Cerebellar nuclear complex (tissue), 1 donor: ENCODE measurements at regions not wholly inside any gene's neighbourhood (a gene's known extent, or its start where the extent isn't known, plus 50 kb on each side); places are given as distances from the start of the nearest gene placed in this dataset.
"Not testable (repeated sequence)": the region's sequence is repeated elsewhere in the genome, so short reads cannot be mapped to it uniquely, and the experiment has no call there.

Experiments used
- DNase-seq, 2 experiments: peaks; one replicate each; lab custom pipeline; 2025; lab: John Stamatoyannopoulos, UW

DNA sequence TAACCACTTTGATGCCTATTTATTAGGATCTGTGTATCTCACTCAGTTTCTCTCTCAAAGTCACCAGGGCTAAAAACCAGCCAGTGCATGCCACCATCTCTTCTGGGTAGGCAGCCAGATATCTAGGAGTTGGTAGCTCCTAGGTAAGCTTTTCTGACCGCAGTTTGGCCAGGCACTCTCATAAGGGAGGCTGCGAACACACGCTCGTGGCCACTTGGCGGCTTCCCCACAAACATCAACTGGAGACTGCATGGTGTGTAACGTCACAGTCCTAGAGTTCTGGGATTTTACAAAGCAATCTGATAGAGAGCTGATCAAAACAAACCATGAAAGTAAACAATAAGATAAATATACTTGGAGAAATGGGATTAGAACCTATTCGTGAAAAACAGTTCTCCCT lies 424.3 kb upstream of the ACVR2A start:
- no peak for DNase-seq

DNA sequence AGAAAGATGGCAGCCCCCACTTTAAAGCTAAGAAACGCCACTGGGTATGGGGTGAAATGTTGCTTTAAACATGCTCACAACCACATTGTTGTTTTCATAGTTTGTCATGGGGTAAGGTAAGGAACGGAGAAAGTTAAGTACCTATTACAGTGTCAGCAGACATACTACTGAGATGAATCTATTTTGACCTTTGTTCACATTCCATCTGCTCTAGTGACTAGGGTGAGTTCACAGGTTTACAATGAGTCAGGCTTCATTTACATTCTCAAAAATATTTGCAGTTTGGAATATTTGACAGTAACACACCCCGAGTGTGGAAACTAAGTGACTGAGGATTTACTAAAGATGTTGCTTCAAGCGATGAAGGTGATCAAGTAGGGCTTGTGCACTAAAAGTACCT lies 428.7 kb upstream of the ACVR2A start:
- no peak for DNase-seq

DNA sequence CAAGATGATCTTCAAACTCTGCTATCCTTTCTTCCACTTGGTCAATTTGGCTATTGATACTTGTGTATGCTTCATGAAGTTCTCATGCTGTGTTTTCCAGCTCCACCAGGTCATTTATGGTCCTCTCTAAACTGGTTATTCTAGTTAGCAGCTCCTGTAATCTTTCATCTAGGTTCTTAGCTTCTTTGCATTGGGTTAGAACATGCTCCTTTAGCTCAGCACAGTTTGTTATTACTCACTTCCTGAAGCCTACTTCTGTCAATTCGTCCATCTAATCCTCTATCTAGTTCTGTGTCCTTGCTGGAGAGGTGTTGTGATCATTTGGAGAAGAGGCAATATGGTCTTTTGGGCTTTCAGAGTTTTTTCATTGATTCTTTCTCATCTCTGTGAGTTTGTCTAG lies 430.2 kb upstream of the ACVR2A start:
- DNase-seq: not testable (repeated sequence)

DNA sequence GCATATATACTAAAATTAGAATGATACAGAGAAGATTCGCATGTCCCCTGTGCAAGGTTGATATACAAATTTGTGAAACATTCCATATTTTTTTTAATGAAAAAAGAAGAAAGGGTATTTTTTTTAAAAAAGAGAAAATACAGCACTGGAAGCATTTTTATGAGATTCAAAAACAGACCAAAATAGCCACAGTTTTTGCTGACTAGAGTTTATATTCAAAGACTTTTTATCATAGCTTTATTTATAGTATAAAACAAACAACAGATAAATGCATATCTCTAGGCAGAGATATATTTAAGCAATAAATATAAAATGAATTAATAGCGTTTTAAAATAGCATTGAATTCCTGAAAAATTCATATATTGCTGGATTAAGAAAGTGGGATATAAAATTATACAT lies 436.5 kb upstream of the ACVR2A start:
- DNase-seq: no peak

DNA sequence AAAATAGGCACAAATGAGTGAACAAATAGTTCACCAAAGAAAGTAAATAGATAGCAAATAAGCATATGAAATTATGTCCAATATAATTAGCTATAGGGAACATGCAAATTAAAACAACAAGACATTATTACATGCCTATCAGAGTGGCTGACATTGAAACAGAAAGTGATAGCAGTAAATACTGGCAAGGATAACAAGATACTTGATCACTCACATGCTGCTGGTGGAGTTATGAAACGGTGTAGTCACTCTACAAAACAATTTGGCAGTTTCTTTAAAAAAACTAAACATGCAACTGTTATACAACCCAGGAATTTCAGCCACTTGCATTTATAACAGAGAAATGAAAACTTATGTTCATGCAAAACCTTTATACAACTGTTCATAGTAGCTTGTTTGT lies 439.2 kb upstream of the ACVR2A start:
- DNase-seq: no peak

DNA sequence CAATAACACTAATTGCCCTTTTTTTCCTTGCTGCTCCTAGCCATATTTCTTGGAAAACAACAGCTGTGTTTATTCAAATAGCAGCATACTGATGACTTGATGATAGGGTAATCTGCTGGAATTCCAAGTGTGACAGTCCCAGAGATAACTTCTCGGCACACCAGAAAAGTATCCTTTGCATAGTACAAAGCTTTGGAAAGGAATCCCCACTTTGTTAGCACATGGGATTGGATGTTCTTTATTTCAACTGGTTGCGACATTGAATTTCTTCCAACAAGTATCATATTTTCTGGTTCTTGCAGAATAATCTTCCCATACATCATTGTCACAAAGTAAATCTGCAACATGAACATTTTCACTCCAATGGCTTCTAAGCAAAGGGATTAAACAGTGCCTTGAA lies 445.8 kb upstream of the ACVR2A start:
- DNase-seq: no peak

DNA sequence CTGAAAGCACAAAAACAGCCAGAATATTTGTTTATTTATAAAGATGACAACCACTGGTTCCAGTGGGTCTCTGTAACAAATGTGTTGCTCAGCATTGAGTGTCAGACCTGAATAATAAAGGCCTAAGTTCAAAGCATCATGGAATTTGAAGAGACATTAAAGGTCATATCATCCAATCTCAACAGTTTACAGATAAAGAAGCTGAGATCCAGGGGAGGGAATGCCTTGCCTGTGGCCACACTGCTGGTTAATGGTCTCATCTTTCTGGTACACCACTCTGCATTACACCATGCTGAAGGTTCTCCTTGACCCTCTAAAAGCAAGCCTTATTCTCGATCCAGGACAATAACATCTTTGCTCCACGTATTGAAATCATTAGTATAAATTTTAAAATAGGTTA lies 446.5 kb upstream of the ACVR2A start:
- no peak for DNase-seq

DNA sequence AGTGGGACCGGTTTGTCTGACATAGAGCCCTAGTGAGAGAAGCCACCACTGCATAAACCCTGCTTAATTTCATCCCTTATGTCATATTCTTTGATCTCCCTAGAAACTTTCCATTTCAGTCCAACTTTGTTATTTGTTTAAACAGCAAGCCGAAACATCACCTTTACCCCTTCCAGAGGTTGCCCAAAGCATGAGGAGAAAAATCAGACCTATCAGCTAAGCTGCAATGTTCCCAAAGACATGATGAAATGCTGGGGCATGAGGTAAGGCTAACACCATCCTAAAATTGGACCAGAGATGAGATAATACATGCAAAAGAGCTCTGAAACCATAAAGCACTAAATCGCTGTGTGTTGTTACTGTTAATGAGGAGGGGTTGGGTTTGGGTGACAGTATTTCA lies 447.9 kb upstream of the ACVR2A start:
- no peak for DNase-seq

DNA sequence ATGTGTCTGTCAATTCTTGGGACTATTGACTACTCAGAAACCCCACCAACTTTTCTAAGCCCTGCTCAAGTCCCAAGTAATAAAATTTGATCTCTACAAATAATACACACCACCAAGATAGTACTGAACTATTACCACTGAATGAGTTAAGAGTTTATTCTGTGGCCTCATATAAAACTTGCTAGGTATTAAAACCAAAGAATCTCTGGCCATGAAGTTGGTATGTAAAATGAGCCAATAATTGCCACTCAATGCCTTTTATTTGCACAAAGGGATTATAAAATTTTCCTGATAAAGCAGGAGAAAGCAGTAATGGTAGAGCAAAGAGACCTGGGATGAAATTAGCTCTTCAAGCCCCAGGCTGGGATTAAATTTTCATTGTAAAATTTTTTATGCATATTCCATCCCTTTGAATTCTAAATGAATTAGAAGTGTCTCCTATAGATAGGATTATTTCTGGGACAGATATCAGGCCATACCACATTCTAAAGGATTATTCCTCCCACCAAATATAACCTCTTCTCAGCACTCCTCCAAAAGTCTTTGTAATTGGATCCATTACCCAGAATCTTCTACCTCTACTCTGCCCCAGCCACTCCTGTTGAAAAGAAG lies 450.5 kb upstream of the ACVR2A start:
- no peak for DNase-seq

DNA sequence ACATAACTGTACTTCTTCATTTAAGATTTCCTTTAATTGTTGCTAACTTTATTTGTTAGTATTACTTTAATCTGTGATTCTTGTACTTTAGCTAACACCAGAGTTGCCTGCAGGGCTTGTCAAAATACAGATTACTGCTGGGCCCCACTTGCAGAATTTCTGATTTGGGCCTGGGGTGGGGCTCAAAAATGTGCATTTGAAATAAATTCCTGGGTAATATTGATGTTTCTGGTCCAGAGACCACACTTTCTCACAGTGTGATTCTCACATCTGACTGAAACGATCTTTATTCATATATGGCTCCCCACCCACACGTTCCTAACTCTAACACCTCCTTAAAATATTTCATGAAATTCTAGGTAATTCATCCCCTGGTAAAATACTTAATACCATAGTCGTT lies 452.6 kb upstream of the ACVR2A start:
- no peak for DNase-seq

DNA sequence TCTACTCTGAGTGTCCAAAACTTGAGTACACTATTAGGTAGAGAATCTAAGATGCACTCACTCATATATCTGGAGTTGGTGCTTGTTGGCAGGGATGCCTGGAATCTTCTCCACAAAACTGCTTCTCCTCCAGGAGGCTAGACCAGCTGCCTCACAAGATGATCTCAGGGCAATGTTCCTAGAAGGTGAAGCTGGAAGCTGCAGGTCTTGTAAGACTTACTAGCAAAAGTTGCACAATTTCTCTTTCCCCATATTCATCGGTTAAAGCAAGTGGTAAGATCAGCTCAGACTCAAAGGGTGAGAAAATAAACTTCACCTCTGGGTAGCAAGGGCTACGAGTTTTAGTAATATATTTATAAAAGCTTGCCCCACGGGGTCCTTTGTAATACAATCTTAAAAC lies 454.4 kb upstream of the ACVR2A start:
- no peak for DNase-seq

DNA sequence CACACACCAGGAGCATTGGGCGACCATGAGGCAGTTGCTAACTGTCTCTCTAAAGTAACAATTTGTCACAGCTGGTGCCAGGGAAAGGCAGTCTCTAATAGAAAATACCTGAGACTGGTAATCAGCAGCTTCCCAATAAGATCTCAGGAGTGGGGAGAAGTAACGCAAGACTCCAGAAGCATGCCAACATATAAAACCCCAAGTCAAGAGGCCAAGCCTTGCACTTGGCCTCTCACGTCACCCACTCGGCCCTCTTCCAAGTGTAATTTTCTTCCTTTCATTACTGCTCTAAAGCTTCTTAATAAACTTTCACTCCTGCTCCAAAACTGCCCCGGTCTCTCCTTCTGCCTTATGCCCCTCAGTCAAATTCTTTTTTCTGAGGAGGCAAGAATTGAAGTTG lies 455.6 kb upstream of the ACVR2A start:
- DNase-seq: no peak

DNA sequence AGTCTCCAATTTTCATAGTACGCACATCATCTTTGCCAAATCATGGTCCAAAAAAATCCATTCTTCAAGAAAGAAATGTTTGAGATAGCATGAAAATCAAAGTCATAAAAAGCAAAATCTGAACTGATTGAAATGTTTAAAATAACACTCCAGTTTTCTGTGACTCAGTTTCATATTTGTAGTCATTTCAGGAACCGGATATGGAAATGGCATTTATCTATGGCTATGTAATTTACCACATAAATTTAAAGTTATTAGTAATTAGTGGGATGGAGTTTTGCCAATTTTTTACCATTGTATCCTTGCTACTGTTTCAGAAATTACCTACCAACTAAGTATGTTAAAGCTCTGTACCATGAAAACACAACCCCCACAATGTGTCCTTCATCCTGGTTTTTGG lies 456.6 kb upstream of the ACVR2A start:
- no peak for DNase-seq

DNA sequence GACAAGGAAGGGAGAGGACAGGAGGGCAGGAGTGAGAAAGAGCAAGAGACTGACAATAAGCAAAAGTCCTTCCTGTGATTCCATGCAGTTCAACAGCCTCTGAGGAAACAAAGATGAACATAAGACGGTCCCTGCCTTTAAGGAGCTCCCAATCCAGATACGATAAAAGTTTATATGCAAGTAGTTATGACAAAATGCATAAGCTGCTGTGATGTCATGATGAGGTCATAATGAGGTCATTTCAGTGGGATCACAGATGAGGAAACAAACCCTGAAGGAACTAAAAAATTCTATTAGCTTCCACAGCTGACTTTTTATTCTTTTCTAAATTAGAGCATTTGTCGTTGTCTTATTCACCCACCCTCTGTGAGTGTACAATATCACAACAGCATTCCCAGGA lies 458.5 kb upstream of the ACVR2A start:
- no peak for DNase-seq

DNA sequence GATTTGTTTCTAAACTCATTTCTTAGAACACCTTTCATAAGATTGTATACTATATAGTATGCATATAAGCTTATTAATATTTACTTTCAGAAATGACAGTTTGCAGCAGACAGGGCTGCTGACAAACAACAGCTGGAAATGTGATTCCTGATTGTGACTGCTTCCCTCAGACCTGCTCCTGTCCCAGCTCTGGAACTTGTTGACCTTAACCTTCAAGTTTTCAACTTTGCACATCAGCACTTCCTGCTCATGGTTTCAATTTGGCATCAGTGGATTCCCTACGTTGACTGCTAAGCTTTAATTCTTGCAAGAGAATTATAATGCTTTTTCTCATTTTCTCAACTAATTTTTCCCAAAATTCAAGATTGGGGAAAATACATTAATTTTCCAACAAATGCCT lies 459.2 kb upstream of the ACVR2A start:
- no peak for DNase-seq

DNA sequence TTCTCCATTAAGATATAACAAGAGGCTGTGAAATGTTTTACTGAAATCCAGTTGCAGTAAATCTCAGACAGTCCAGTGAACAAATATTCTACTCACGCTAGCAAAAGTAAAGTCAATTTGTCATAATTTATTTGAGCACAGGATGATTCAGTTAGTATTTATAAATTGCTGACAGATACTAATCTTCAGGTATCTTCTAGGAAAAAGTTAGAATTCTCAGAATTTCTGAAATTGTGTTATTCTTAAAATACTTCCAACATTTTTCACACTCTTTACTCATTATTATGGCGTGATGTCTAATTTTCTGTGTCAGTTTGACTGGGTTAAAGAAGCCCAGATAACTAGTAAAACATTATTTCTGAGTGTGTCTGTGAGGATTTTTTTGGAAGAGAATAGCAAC lies 460.2 kb upstream of the ACVR2A start:
- DNase-seq: no peak

DNA sequence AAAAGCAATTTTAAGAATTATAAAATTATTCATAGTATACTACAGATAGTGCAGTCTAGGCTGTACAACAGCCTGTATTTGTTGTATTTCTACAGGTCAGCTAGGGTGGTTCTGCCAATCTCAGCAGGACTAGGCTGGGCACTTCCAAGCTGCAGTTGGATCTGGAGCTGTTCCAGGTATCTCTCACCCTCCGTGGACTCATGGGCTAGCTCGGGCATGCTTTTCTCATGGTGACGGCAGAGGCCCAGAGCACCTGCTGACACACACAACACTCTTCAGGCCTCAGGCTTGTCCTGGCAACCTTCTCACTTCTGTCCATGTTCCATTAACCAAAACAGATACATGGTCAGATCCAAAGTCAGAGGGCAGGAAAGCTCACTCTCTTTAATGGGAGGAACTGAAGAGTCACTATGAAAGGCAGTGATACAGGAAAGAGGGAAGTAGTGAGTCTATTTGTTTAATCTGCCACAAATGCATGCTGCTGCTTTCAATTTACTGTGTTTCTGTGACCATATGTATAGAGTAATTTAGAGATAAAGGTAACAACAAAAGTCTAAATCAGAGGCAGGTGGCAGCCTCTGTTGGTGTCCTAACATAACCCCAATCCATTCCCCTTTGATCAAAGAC lies 462.4 kb upstream of the ACVR2A start:
- peak; percentile 30 to 66 for DNase-seq

DNA sequence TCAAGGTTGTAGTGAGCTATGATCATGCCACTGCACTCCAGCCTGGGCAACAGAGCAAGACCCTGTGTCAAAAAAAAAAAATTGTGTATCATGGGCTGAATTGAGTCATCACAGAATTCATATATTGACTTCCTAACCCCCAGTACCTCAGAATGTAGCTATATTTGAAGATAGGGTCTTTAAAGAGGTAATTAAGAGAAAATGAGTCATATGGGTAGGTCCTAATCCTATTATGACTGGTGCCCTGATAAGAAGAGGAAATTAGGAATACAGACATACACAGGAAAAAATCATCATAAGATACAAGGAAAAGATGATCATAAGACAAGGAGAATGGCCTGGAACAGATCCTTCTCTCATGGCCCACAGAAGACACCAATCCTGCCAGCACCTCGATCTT lies 466.4 kb upstream of the ACVR2A start:
- no peak for DNase-seq

DNA sequence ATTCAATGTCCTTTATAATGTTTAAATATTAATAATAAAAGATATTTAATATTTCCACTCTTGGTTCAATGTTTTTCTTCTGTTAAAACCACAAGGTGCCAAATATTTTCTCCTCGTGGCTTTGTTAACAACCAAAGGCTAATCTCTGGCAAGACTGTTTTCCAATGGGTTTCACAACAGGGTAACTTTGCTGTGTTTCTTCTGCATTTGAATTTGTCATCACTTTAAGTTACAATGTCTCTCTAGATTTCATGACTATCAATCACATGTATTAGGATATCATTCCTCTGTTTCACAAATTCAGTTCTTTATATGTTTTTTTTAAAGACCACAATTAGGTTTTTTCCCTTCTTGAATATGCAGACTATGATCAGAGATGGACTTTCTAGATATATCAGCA lies 469.8 kb upstream of the ACVR2A start:
- DNase-seq: no peak

DNA sequence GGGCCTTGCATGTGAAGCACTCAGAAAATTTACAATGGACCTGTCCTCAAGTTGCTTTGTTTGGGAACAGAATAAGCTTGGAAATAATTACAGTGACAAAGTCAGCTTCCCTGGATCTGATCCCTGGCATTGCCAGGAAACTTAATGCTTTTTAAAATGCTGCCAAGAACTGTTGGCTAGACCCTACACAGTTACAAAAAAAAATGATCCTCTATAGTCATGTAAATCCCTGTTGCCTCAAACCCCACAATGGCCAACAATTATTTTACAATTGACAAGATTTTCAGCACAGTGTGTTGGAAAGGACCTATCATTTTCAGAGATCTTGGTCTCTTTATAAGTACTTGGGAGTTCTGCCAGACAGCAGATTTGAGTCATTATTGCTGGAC lies 470.4 kb upstream of the ACVR2A start:
- no peak for DNase-seq

DNA sequence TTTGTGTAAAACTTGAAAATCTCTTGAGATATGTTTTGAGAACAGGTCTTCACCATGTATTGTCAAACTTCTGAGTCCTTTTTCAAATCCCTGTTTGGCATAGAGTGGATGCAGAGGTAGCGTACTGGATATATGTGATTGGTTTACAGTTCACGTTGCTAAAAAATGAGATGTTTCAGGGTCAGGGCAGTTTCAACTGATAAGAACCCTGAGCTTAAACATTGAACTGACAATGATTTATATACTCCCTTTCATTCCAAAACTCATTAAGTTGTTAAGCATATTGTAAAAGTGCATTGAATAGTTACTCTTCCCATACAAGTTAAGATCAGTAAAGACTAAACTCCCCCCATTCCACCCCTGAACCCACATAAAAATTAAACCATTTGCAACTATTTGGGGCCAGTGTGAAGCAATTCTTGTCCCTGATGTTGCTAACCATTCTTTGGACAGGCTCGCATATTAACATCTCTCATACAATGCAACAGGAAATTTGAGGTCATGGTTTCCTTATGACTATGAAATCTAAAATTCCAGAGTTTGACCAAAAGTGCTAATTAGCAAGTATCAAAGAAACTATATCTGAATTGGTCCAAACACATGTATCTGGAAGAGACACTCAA lies 470.9 kb upstream of the ACVR2A start:
- DNase-seq: no peak

DNA sequence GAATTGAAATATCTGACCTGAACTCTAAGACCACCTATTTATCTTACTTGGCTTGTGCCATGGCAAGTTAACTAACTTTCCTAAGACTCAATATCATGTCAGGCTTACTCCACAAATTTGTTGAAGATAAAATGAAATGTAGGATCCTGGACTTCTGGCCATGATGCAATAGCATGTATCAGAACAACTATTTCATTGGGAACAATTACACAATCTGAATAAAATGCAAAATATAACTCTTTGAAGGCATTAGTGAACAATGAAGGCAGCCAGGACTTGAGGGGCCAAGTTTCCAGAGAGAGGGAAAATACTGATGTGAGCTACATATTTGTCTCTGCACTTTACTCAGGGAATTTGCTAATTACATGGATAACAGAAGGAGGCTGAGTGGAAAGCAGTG lies 476.5 kb upstream of the ACVR2A start:
- no peak for DNase-seq

DNA sequence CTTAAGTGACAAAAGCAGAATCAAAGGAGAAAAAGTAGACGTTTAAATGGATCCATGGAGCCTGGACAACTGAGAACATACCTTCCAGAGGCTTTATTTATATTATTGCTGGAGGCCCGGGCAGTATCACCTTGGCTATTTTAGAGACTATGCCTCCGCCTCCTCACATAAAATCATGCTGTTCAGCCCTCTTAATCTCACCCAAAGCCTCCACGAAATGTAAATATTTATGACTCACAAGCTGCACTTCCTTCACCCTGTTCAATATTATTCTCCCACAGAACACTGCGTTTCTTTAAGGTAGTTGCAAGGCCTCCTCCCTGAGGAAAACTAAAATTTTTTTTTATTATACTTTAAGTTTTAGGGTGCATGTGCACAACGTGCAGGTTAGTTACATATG lies 478.6 kb upstream of the ACVR2A start:
- no peak for DNase-seq

DNA sequence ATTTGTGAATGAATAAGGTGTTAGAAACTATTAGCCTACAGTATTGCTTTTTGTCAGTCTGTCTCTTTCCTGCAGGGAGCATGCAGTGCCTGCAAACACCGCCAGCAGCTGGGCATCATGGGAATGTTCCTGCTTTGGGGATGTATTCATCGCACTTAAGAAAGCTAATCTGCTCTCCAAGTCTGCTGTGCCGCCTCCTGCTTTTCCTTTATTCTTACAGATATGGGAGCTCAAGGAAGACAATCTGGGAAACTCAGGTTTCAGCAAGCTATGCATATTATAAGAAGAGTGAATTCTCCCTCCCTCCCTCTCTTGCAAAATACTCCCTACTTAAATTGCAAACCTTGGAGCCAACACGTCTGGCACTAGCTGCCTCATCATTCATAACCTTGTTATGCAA lies 479.2 kb upstream of the ACVR2A start:
- DNase-seq: no peak
